ENCODE measurements at regions not wholly inside any gene's neighbourhood (a gene's known extent, or its start where the extent isn't known, plus 50 kb on each side); places are given as distances from the start of the nearest gene placed in this dataset.

DNA sequence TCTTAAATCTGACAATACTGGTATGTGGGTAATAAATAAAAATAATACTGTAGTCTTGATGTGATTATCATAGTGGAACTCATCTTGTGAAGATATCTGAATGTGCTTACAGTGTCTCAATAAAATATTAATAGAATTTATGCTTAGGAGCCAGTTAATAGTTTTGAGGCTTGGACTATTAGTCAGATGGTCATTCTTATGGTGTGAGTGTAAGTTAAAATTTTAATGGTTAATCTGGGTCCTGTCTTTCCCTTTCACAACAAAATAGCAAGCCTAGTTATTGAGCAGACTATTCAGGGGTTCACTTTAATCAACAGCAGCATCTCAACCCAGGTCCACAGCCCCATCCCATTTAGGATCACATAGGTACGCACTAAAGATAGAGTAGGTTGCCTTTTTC is 138.9 kb downstream of the HAUS1 start:
- TF ChIP-seq EZH2 (IDR thresholded peaks at IDR 0.05) (no peak), CEBPB (IDR thresholded peaks at IDR 0.05; ENCODE audit: low read depth) (no peak), YY1 (IDR thresholded peaks at IDR 0.05; ENCODE audit: extremely low read depth, insufficient replicate concordance, low read depth, low read length) (no peak), REST (IDR thresholded peaks at IDR 0.05; ENCODE audit: low read depth) (no peak)
- TF ChIP-seq, protein P1, sequence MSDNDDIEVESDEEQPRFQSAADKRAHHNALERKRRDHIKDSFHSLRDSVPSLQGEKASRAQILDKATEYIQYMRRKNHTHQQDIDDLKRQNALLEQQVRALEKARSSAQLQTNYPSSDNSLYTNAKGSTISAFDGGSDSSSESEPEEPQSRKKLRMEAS (IDR thresholded peaks at IDR 0.05) = no peak
- ChIA-PET POLR2A (no interaction called here), CTCF (no interaction called here), RAD21 (ENCODE audit: low non-redundant PET in 1 of 2, low total read pairs in 2 of 2, uncharacterized antibody in 2 of 2, unreplicated experiment in 2 of 2) (no interaction called here)
- no peak overlapping the region for H3K27ac ChIP-seq (ENCODE audit: low read depth, low read length)
- H3K4me1 ChIP-seq (ENCODE audit: control insufficient read depth in 1 of 2, insufficient read depth in 2 of 2, low read length in 2 of 2) = peaks cover 0 to 6% of the 10 kb centered on the region in 2 experiments; a peak in 1 of 4 replicates
- no peak overlapping the region for H3K4me3 ChIP-seq (replicated peaks in 1 of 2; ENCODE audit: low read depth in 1 of 2, low read length in 2 of 2)
- H2AFZ ChIP-seq (ENCODE audit: low read depth, low read length, poor library complexity, severe bottlenecking) = no peak overlapping the region
- no peaks in the 10 kb centered on the region for H3K9me2 ChIP-seq (ENCODE audit: insufficient read depth)
- no TSS peak for BruUV-seq (replicated peaks)
- DNase-seq (ENCODE audit: low read depth, low spot score) (no peak), ATAC-seq (no peak)
- no peaks in the 10 kb centered on the region for H3K9me3 ChIP-seq (ENCODE audit: control insufficient read depth in 1 of 2, insufficient read depth in 1 of 2, low read depth in 1 of 2, low read length in 2 of 2)
- H4K20me1 ChIP-seq (ENCODE audit: insufficient read depth) = 0 out of 2 replicates have a peak, but pooled peaks cover 4% of the 10 kb centered on the region
- peaks cover 38% of the 10 kb centered on the region for H3K79me2 ChIP-seq (ENCODE audit: insufficient read depth, low read length)
- H3K4me2 ChIP-seq (ENCODE audit: low read length) = no peak overlapping the region
- intact Hi-C loops (cut with micrococcal nuclease) = no loop called here
- no peaks in the 10 kb centered on the region for H3K27me3 ChIP-seq (ENCODE audit: insufficient read depth, low read length)
- no peaks in the 10 kb centered on the region for H3K36me3 ChIP-seq (ENCODE audit: control insufficient read depth in 1 of 2, insufficient read depth in 2 of 2, low read length in 2 of 2)
- no peak overlapping the region for H3K9ac ChIP-seq (ENCODE audit: low read length)

DNA sequence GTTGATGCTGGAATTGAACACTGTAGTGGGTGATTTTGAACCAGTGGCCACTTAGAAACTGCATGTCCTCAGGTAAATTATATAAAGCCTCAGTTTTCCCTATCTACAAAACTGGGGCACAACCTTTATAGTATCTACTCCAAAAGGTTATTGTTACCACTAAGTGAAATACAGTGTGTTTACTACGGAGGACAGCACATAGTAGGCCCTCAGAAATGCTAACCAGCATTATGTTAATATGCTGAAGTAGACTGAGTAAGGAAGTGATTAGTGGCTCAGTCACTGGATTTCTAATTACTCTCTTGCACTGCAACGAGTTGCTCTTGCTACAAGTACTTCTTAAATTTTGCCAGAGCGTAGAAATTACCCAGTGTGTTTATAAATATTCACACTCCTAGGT is 139.5 kb downstream of the HAUS1 start:
- peaks cover 41% of the 10 kb centered on the region for H3K79me2 ChIP-seq (ENCODE audit: insufficient read depth, low read length)

More for the DNA sequence above, 139.5 kb downstream of the HAUS1 start:
- H3K9me3 ChIP-seq (ENCODE audit: control insufficient read depth in 1 of 2, insufficient read depth in 1 of 2, low read depth in 1 of 2, low read length in 2 of 2) = no peaks in the 10 kb centered on the region
- TF ChIP-seq CBX3 (IDR thresholded peaks at IDR 0.05; ENCODE audit: low read depth) = no peak
- TF ChIP-seq RAD21 (IDR thresholded peaks at IDR 0.05; ENCODE audit: low read depth) = no peak
- no peak for TF ChIP-seq EZH2phosphoT487 (IDR thresholded peaks at IDR 0.05; ENCODE audit: borderline replicate concordance)
- no peak for TF ChIP-seq SIN3A (IDR thresholded peaks at IDR 0.05; ENCODE audit: low read depth)
- no peak for TF ChIP-seq ELF1 (IDR thresholded peaks at IDR 0.05; ENCODE audit: borderline replicate concordance, low read depth)
- TF ChIP-seq, protein P1 (IDR thresholded peaks at IDR 0.05) = no peak
- no peak for TF ChIP-seq EGR1 (IDR thresholded peaks at IDR 0.05; ENCODE audit: low read depth)
- no peak overlapping the region for H3K4me3 ChIP-seq (replicated peaks in 1 of 2; ENCODE audit: low read depth in 1 of 2, low read length in 2 of 2)
- intact Hi-C loops (cut with micrococcal nuclease) = no loop called here
- H2AFZ ChIP-seq (ENCODE audit: low read depth, low read length, poor library complexity, severe bottlenecking) = no peak overlapping the region
- H3K4me2 ChIP-seq (ENCODE audit: low read length) = no peak overlapping the region
- ChIA-PET CTCF (no interaction called here), POLR2A (no interaction called here), RAD21 (ENCODE audit: low non-redundant PET in 1 of 2, low total read pairs in 2 of 2, uncharacterized antibody in 2 of 2, unreplicated experiment in 2 of 2) (no interaction called here)
- ATAC-seq (no peak), DNase-seq (ENCODE audit: low read depth, low spot score) (no peak)
- H3K27me3 ChIP-seq (ENCODE audit: insufficient read depth, low read length) = no peaks in the 10 kb centered on the region
- no peak overlapping the region for H3K27ac ChIP-seq (ENCODE audit: low read depth, low read length)
- BruUV-seq (replicated peaks) = no TSS peak
- no peaks in the 10 kb centered on the region for H3K9me2 ChIP-seq (ENCODE audit: insufficient read depth)
- H4K20me1 ChIP-seq (ENCODE audit: insufficient read depth) = 0 out of 2 replicates have a peak, but pooled peaks cover 4% of the 10 kb centered on the region
- H3K36me3 ChIP-seq (ENCODE audit: control insufficient read depth in 1 of 2, insufficient read depth in 2 of 2, low read length in 2 of 2) = no peaks in the 10 kb centered on the region
- H3K9ac ChIP-seq (ENCODE audit: low read length) = no peak overlapping the region
- H3K4me1 ChIP-seq (ENCODE audit: control insufficient read depth in 1 of 2, insufficient read depth in 2 of 2, low read length in 2 of 2) = peaks cover under 1 to 9% of the 10 kb centered on the region in 2 experiments; a peak in 2 of 4 replicates

All from HCT116 (cell line).